CMK (cell line): ENCODE measurements at regions not wholly inside any gene's neighbourhood (a gene's known extent, or its start where the extent isn't known, plus 50 kb on each side); places are given as distances from the start of the nearest gene placed in this dataset.

Source experiments
- DNase-seq: peaks from one replicate; pipeline ENCODE4 v3.0.0-alpha.2; 2010; ENCODE audit warnings: low read depth

DNA sequence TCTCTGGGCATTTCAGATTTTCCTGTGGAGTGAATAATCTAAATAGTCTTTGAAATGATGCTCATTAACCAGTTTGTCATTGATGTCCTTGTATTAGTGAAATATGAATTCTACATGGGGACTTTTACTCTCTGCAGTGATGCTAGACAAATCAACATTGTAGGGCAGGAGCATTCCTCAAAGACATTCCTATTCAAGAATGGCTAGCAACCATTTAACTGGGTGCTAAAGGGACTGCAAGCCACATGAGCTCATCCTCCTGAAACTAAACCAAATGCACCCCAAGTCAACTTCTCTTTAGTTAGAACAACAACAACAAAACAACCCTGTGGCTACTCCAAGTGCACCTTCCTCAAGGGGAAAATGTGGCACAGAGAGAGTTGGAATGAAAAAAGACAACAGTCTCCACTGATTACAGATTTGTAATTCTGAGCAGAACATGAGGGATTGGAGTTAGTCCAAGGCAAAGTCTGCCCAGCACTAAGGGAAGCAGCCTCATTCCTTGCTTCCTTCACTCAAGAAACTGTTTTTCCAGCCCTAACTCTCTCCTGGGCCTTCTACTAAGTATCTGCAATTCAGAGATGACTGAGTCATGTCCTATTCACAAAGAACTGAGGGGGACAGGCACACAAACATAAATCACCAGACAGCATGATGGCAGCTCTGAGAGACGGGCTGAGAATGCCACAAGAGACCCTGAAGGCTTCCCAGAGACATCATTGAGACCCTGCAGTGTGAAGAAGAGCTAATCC lies 82.0 kb upstream of the WWC1 start:
- no peak for DNase-seq

GRCh38 chr5:168209997-168210396 lies 81.4 kb upstream of the WWC1 start:
- DNase-seq: no peak

DNA sequence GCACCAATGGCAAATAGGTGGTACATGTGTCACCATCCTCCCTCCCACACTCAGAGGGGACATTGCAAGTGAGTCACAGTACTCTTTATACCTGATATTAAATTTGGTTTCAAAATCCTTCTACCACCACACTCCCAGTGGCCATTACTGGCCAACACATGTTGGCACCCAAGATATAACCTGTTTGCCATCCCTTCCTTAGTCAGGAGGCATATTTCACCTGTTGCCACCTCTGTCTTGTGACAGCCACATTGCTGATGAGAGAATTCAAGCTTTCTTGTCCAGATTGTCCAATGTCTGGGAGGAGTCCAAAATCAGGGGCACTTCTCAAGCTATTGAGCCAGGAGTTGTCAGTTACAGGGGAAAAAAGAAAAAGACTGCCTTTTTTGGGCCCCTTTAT lies 80.2 kb upstream of the WWC1 start:
- DNase-seq: no peak

DNA sequence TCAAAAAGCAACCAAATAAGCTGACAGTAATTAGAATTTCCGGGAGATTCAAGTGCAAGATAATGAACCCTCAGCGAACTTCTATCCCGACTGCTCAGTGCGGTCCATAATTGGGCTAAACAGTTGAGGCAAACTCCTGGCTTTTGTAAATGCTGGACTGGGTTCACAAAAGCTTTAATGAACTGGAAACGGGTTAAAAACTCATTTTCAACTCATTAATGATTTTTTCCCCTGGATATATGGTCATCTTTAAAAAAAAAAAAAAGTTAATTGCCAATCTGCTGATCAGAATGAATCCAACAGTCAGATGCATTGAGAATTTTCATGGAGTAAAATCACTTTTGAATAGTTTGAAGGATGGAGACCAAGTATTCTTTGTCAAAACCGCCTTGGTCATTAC lies 79.5 kb upstream of the WWC1 start:
- no peak for DNase-seq

DNA sequence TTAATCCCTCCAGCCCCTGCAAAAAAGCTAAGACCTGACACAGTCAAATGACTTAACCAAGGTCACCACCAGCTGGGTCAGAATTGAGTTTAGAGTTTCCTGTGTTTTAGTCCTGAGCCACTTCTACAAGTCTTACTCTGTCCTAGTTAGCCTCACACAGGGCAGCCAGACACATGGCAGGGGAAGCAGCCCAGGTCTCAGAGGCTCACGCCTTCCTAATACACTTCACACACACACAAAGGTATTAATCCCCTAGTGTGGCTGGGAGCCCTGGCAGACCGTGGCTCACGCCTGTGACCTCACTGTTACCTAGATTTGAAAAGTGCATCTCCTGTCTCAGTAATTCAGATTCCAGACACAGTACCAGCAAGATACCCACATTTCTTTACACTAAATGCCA lies 77.4 kb upstream of the WWC1 start:
- no peak for DNase-seq

- DNase-seq: no peak
Observed at GRCh38 chr5:168214886-168215285, 76.6 kb upstream of the WWC1 start.

GRCh38 chr5:168215646-168216045 lies 75.8 kb upstream of the WWC1 start:
- no peak for DNase-seq

- DNase-seq: no peak
Observed at GRCh38 chr5:168216989-168217388, 74.5 kb upstream of the WWC1 start.

DNA sequence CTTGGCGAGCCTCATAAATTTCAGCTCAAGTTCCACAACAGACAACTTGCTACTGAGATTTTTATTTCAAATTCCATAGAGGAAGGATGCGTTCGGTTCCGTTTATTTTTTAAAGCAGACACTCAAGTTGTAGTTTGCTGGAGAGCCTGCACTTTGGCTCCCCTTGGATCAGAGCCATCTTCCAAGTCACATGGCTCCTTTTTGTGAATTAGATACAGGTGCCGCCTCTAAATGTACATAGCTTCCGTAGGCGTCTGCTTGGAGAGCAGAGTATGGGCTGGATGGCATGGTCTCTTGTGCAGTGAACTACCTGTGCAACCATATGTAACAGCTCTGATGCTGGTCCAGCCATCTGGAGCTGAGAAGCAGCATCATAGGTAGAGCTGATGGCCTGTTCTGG lies 73.9 kb upstream of the WWC1 start:
- no peak for DNase-seq

DNA sequence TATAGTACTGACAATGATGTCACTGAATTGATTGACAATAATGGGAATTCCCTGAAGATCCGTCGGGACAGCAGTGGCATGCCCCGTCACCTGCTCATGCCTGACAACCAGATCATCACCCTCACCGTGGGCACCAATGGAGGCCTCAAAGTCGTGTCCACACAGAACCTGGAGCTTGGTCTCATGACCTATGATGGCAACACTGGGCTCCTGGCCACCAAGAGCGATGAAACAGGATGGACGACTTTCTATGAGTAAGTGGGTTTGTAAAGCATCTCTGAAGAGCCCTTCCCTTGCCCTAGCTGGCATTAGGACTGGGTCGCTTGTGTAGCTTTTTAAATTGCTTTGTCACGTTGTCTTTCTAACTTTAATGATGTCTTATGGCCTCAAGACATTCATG lies 72.7 kb upstream of the WWC1 start:
- DNase-seq: no peak

DNA sequence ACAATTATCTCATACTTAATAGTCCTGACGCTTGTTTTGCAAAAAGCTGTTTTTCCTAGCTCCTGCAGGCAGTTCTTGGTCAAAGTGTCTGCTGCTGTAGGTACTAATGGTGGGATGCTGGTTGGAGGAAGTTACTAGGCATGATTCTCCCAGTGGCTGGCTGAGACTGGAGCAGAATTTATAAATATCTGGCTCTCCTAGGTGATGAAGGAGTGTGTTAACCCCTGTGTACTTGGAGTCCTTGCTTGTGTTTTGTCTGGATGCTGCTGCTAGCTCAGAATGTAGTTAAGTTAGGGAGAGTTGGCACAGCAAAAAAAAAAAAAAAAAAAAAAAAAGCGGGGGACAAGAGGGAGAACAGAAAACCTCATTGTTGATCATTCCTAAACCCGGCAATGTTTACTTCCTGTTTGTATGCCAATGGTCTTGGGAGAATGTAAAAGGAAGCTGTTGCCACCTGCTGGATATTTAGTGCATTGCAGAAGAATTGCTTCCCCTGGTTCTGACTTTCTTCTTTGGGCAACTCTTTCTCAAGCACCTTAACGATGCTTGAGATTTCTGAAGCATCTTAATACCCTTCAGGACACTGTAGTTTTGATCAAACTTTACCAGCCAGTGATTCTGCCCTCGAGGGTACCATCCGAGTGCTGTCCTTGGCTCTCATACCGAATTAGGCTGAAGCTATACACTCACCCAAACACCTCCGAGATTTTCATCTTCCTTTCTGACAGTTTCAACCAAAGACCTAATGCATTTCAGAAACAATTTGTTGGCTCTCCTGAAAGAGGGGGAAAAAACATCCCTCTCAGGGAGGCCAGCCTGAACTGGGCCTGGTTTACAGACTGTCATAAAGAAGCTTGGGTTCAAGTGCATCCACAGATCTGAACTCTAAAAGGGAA lies 71.7 kb upstream of the WWC1 start:
- peak; percentile 48 for DNase-seq

- no peak for DNase-seq
Observed at GRCh38 chr5:168224085-168224484, 67.4 kb upstream of the WWC1 start.

DNA sequence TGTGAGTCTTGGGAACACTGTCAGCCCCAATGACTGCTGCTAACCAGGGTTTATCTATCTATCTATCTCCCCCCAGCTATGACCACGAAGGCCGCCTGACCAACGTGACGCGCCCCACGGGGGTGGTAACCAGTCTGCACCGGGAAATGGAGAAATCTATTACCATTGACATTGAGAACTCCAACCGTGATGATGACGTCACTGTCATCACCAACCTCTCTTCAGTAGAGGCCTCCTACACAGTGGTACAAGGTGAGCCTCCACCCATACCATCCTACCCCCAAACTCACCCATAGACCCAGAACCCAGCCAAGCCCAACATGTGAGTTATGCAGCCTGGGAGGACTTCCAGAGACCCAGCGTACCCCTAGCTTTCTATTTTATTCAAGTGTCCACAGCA lies 65.4 kb upstream of the WWC1 start:
- no peak for DNase-seq

- DNase-seq: no peak
Observed at GRCh38 chr5:168227001-168227400, 64.4 kb upstream of the WWC1 start.

- DNase-seq: no peak
Observed at GRCh38 chr5:168227973-168228615, 63.4 kb upstream of the WWC1 start.

GRCh38 chr5:168228668-168229067 lies 62.8 kb upstream of the WWC1 start:
- DNase-seq: no peak

GRCh38 chr5:168234133-168234532 lies 57.3 kb upstream of the WWC1 start:
- no peak for DNase-seq

GRCh38 chr5:168238463-168238862 lies 53.0 kb upstream of the WWC1 start:
- DNase-seq: no peak

GRCh38 chr5:168239325-168239724 lies 52.1 kb upstream of the WWC1 start:
- DNase-seq: no peak
